K562 (cell line): ENCODE measurements at regions not wholly inside any gene's neighbourhood (a gene's known extent, or its start where the extent isn't known, plus 50 kb on each side); places are given as distances from the start of the nearest gene placed in this dataset.

ENCODE experiments used
- ATAC-seq: fragments of 200-7000 bp; cut with Tn5 transposase; 3 replicates; pipeline ENCODE4 v1.9.1; 2020; ENCODE audit warnings: moderate library complexity
- BruUV-seq: library from RNA; stranded (reverse); fragments of 400-500 nt; replicated peaks from 2 replicates; lab custom pipeline; 2021; lab: Mats Ljungman, UMichigan
- CTCF ChIA-PET: fragments of 300-600 bp; formaldehyde crosslinking; extraction: SDS; loops from one replicate; lab custom pipeline; 2021; ENCODE audit warnings: low intra/inter-chr PET ratio; lab: Yijun Ruan, JAX
- POLR2A ChIA-PET: fragments of 300-600, 350-650 bp; sonication (Branson Sonifier 250); formaldehyde crosslinking; extraction: SDS; loops from one replicate; lab custom pipeline; 2021; ENCODE audit warnings: antibody characterized with exemption, inconsistent platforms; lab: Yijun Ruan, JAX
- DNase-seq, 4 experiments: peaks; one replicate each; pipeline versions ENCODE4 v3.0.0 to v3.0.0-alpha.2; 2011 to 2018; ENCODE audit warnings: low spot score in 3 of 4, mixed read lengths in 3 of 4; ENCODE audit errors: extremely low read depth in 1 of 4
- FAIRE-seq: peaks from 2 replicates; lab custom pipeline; 2011; peaks lifted over from hg19 to GRCh38; lab: Jason Lieb, UNC
- H2AFZ ChIP-seq: 2 replicates; pipeline ENCODE4 v1.6.0; 2011; ENCODE audit warnings: low read depth, low read length, control low read depth, inconsistent platforms
- H3K27ac ChIP-seq: fragments of 200-600 bp; 3 replicates; pipeline ENCODE4 v1.8.0; 2011; ENCODE audit warnings: low read depth, mild to moderate bottlenecking, control low read depth, inconsistent platforms, low read length, moderate library complexity, mixed read lengths; ENCODE audit errors: extremely low read depth
- H3K27me3 ChIP-seq, 2 experiments: fragments of 300-600 bp in 1 of 2; 2 replicates in 1 of 2; 3 replicates in 1 of 2; pipeline versions ENCODE4 v1.6.0 to v1.8.0; 2011; ENCODE audit warnings: inconsistent platforms in 2 of 2, low read length in 2 of 2, mild to moderate bottlenecking in 1 of 2, mixed read lengths in 1 of 2, moderate library complexity in 1 of 2; ENCODE audit not compliant: control insufficient read depth in 2 of 2, insufficient read depth in 2 of 2
- H3K36me3 ChIP-seq: fragments of 300-600 bp; 3 replicates; pipeline ENCODE4 v1.8.0; 2011; ENCODE audit warnings: mild to moderate bottlenecking, low read length, inconsistent platforms; ENCODE audit not compliant: control insufficient read depth, insufficient read depth
- H3K4me1 ChIP-seq, 2 experiments: fragments of 200-600 bp in 1 of 2; replicated peaks in 1 of 2; 2 replicates in 1 of 2; 3 replicates in 1 of 2; pipeline versions ENCODE4 v1.5.1 to v1.8.0; 2011; ENCODE audit warnings: inconsistent platforms in 2 of 2, low read length in 2 of 2, mild to moderate bottlenecking in 1 of 2, mixed read lengths in 1 of 2, moderate library complexity in 1 of 2; ENCODE audit not compliant: control insufficient read depth in 2 of 2, insufficient read depth in 2 of 2
- H3K4me2 ChIP-seq: 2 replicates; pipeline ENCODE4 v1.6.1; 2011; ENCODE audit warnings: low read length, control low read depth, inconsistent platforms, mixed read lengths; ENCODE audit not compliant: insufficient read depth
- H3K4me3 ChIP-seq: fragments of 200-600 bp; sonication (generic), shearing (Covaris generic); 2 replicates; pipeline ENCODE4 v1.5.1; 2016; ENCODE audit warnings: control low read depth, inconsistent platforms
- H3K79me2 ChIP-seq: fragments of 200-600 bp; 3 replicates; pipeline ENCODE4 v1.8.0; 2011; ENCODE audit warnings: low read length, inconsistent platforms; ENCODE audit not compliant: control insufficient read depth, insufficient read depth
- H3K9ac ChIP-seq, 2 experiments: 2 replicates each; pipeline versions ENCODE4 v1.6.0 to v1.6.1; 2011; ENCODE audit warnings: low read depth in 2 of 2, low read length in 2 of 2, control low read depth in 1 of 2, inconsistent platforms in 1 of 2, mild to moderate bottlenecking in 1 of 2, mixed read lengths in 1 of 2; ENCODE audit not compliant: insufficient read depth in 1 of 2
- H3K9me1 ChIP-seq: one replicate; pipeline ENCODE4 v1.6.0; 2011; ENCODE audit warnings: inconsistent platforms, mild to moderate bottlenecking, low read length, moderate library complexity; ENCODE audit not compliant: control insufficient read depth, insufficient read depth
- H3K9me3 ChIP-seq: replicated peaks from 2 replicates; pipeline ENCODE4 v1.5.1; 2011; ENCODE audit warnings: low read depth, low read length, inconsistent platforms; ENCODE audit not compliant: control insufficient read depth, insufficient read depth
- H4K20me1 ChIP-seq: replicated peaks from 2 replicates; pipeline ENCODE4 v1.6.1; 2011; ENCODE audit warnings: low read length, inconsistent platforms, mixed read lengths; ENCODE audit not compliant: control insufficient read depth, insufficient read depth
- ATF1 ChIP-seq, 2 experiments: fragments of 450-650 bp in 1 of 2; IDR thresholded peaks; 2 replicates each; pipeline ENCODE4 v1.6.1; 2016; ENCODE audit warnings: missing compliant biosample characterization in 1 of 2, missing genetic modification characterization in 1 of 2
- CSDE1 ChIP-seq, 2 experiments: fragments of 450-650 bp; IDR thresholded peaks; 2 replicates each; pipeline ENCODE4 v1.6.1; 2016; ENCODE audit warnings: mild to moderate bottlenecking in 1 of 2
- KLF1 ChIP-seq: fragments of 450-650 bp; IDR thresholded peaks from 2 replicates; pipeline ENCODE4 v1.6.1; 2016; ENCODE audit warnings: missing genetic modification characterization, missing compliant biosample characterization
- MTF1 ChIP-seq: fragments of 250-450 bp; sonication (Bioruptor Pico); IDR thresholded peaks from 2 replicates; pipeline ENCODE4 v1.9.0; 2021; ENCODE audit warnings: moderate library complexity, mild to moderate bottlenecking, inconsistent platforms, borderline replicate concordance
- TARDBP ChIP-seq: fragments of 450-650 bp; IDR thresholded peaks from 2 replicates; pipeline ENCODE4 v1.6.1; 2016
- ZHX1 ChIP-seq: fragments of 150-350 bp; conservative IDR thresholded peaks from 2 replicates; pipeline ENCODE4 v1.6.1; 2014; ENCODE audit warnings: low read length
- ZNF277 ChIP-seq: fragments of 250-450 bp; sonication (Bioruptor Pico); IDR thresholded peaks from 2 replicates; pipeline ENCODE4 v1.8.0; 2022; ENCODE audit warnings: inconsistent platforms, mild to moderate bottlenecking, moderate library complexity, borderline replicate concordance
- WGBS: fragments of 100-300 bp; shearing (Covaris generic); methylation state at CpG from one replicate; pipeline ENCODE4 v1.1.6; 2016; ENCODE audit warnings: low coverage, mixed read lengths; ENCODE audit not compliant: insufficient coverage; ENCODE audit errors: missing lambda C conversion rate; 5-methylcytosine and 5-hydroxymethylcytosine counted together
- in situ Hi-C: fragments of 300-500 bp; cut with MboI; formaldehyde crosslinking; loops from 4 replicates; pipeline ENCODE4 v1.15.0; 2018; ENCODE audit warnings: inconsistent platforms, mixed read lengths
- intact Hi-C: fragments of 100-400 bp; cut with micrococcal nuclease; formaldehyde crosslinking; loops from 2 replicates; pipeline ENCODE4 v1.14.2; 2022

- no peaks in the 10 kb centered on the region for H3K4me1 ChIP-seq
- POLR2A ChIA-PET, result interaction anchor here (0.6 to 1.5 kb wide), 2 partner anchors 24 to 350 kb away, joined by 3 read pairs; no protein-coding TSS in a partner anchor
- CTCF ChIA-PET, result no interaction called here
- H3K9me1 ChIP-seq, result no peaks in the 10 kb centered on the region
- H3K27ac ChIP-seq, result no peak overlapping the region
- ATAC-seq (no peak), FAIRE-seq (no peak), DNase-seq (no peak)
- no peaks in the 10 kb centered on the region for H3K9me3 ChIP-seq
- peaks cover 3 to 4% of the 10 kb centered on the region in 2 experiments; a peak in 3 of 5 replicates for H3K27me3 ChIP-seq
- H3K36me3 ChIP-seq, result no peaks in the 10 kb centered on the region
- in situ Hi-C loops (no loop called here), intact Hi-C loops (no loop called here)
- no peak overlapping the region for H3K4me2 ChIP-seq
- no TSS peak for BruUV-seq
- no peak for TF ChIP-seq CSDE1 (IDR thresholded peaks at IDR 0.05)
- TF ChIP-seq TARDBP, result no peak
- TF ChIP-seq MTF1 (CRISPR knock-in tag), result no peak
- TF ChIP-seq ZHX1, result no peak
- TF ChIP-seq ATF1 (CRISPR knock-in tag; IDR thresholded peaks at IDR 0.05), result no peak
- no peak for TF ChIP-seq ATF1 (tag; IDR thresholded peaks at IDR 0.05)
- no peak for TF ChIP-seq KLF1
- TF ChIP-seq ZNF277 (CRISPR knock-in tag), result no peak
- H2AFZ ChIP-seq, result no peak overlapping the region
- no peak overlapping the region for H3K9ac ChIP-seq
- no peaks in the 10 kb centered on the region; the same call in 1 of the 2 replicates for H4K20me1 ChIP-seq
- H3K79me2 ChIP-seq, result no peaks in the 10 kb centered on the region
- WGBS, result 12% methylated on average over 4 of the region's 4 CpGs
- no peak overlapping the region for H3K4me3 ChIP-seq
Measured at GRCh38 chr13:99721606-99722337, 220.5 kb downstream of the TM9SF2 start.
